ENCODE measurements at regions not wholly inside any gene's neighbourhood (a gene's known extent, or its start where the extent isn't known, plus 50 kb on each side); places are given as distances from the start of the nearest gene placed in this dataset.

GRCh38 chr15:87312221-87312620 is 944.3 kb downstream of the NTRK3 start:
- H3K4me3 ChIP-seq: no peak overlapping the region
- no peaks in the 10 kb centered on the region for H3K9me3 ChIP-seq
- DNase-seq (ENCODE audit: low spot score in 2 of 2): no peak
- H3K27ac ChIP-seq: no peak overlapping the region
- no peaks in the 10 kb centered on the region for H3K27me3 ChIP-seq
- TF ChIP-seq CTCF (IDR thresholded peaks at IDR 0.05): no peak
- H3K4me1 ChIP-seq: no peaks in the 10 kb centered on the region
- H3K36me3 ChIP-seq: no peaks in the 10 kb centered on the region
- intact Hi-C loops (cut with DNase I): no loop called here

- H3K9me3 ChIP-seq: no peaks in the 10 kb centered on the region
- DNase-seq (ENCODE audit: low spot score in 2 of 2): no peak
- no peak overlapping the region for H3K4me3 ChIP-seq
- no peaks in the 10 kb centered on the region for H3K27me3 ChIP-seq
- TF ChIP-seq CTCF (IDR thresholded peaks at IDR 0.05): no peak
- no peaks in the 10 kb centered on the region for H3K4me1 ChIP-seq
- intact Hi-C loops (cut with DNase I): no loop called here
- H3K27ac ChIP-seq: no peak overlapping the region
- H3K36me3 ChIP-seq: no peaks in the 10 kb centered on the region
Observed at GRCh38 chr15:87300146-87300545, 956.4 kb downstream of the NTRK3 start.

- H3K27me3 ChIP-seq: no peaks in the 10 kb centered on the region
- DNase-seq (ENCODE audit: low spot score in 2 of 2): no peak
- no peaks in the 10 kb centered on the region for H3K4me1 ChIP-seq
- no peaks in the 10 kb centered on the region for H3K9me3 ChIP-seq
- TF ChIP-seq CTCF (IDR thresholded peaks at IDR 0.05): no peak
- intact Hi-C loops (cut with DNase I): no loop called here
- H3K4me3 ChIP-seq: no peak overlapping the region
- no peaks in the 10 kb centered on the region for H3K36me3 ChIP-seq
- H3K27ac ChIP-seq: no peak overlapping the region
Observed at GRCh38 chr15:87294854-87295253, 961.7 kb downstream of the NTRK3 start.

GRCh38 chr15:87293031-87293430 is 963.5 kb downstream of the NTRK3 start:
- Histone ChIP-seq H3K27me3 (no peaks in the 10 kb centered on the region), H3K9me3 (no peaks in the 10 kb centered on the region), H3K27ac (no peak overlapping the region), H3K36me3 (no peaks in the 10 kb centered on the region), H3K4me1 (no peaks in the 10 kb centered on the region), H3K4me3 (no peak overlapping the region)
- DNase-seq (ENCODE audit: low spot score in 2 of 2): no peak
- TF ChIP-seq CTCF (IDR thresholded peaks at IDR 0.05): no peak
- intact Hi-C loops (cut with DNase I): no loop called here

GRCh38 chr15:87287156-87287555 is 969.4 kb downstream of the NTRK3 start:
- Histone ChIP-seq H3K4me3 (no peak overlapping the region), H3K9me3 (no peaks in the 10 kb centered on the region), H3K4me1 (no peaks in the 10 kb centered on the region), H3K27ac (no peak overlapping the region), H3K36me3 (no peaks in the 10 kb centered on the region), H3K27me3 (no peaks in the 10 kb centered on the region)
- no peak for DNase-seq (ENCODE audit: low spot score in 2 of 2)
- intact Hi-C loops (cut with DNase I): no loop called here
- TF ChIP-seq CTCF (IDR thresholded peaks at IDR 0.05): no peak

GRCh38 chr15:87269566-87269965 is 987.0 kb downstream of the NTRK3 start:
- no peaks in the 10 kb centered on the region for H3K4me1 ChIP-seq
- DNase-seq (ENCODE audit: low spot score in 2 of 2): no peak
- H3K9me3 ChIP-seq: no peaks in the 10 kb centered on the region
- TF ChIP-seq CTCF (IDR thresholded peaks at IDR 0.05): no peak
- H3K27me3 ChIP-seq: no peaks in the 10 kb centered on the region
- H3K27ac ChIP-seq: no peak overlapping the region
- no peak overlapping the region for H3K4me3 ChIP-seq
- intact Hi-C loops (cut with DNase I): no loop called here
- H3K36me3 ChIP-seq: no peaks in the 10 kb centered on the region

Measured in ascending aorta (tissue), 2 donors.